Natural killer cell treated with Interleukin-12 subunit alpha and Interleukin-12 subunit beta and Interleukin-15 and Interleukin-18, amount 100 ng/mL, for 72 hours (primary cell): ENCODE measurements at regions not wholly inside any gene's neighbourhood (a gene's known extent, or its start where the extent isn't known, plus 50 kb on each side); places are given as distances from the start of the nearest gene placed in this dataset.
"Not testable (repeated sequence)": the region's sequence is repeated elsewhere in the genome, so short reads cannot be mapped to it uniquely, and the experiment has no call there.

Source experiments
- ATAC-seq, 2 donors: fragments of 150-1000 bp; cut with Tn5 transposase in 1 of 2; sonication (Bioruptor Pico), chemical (Tn5 transposase) in 1 of 2; 2 replicates each; pipeline ENCODE4 v1.10.0; 2021
- DNase-seq: peaks from one replicate; pipeline ENCODE4 v3.0.0; 2022; ENCODE audit warnings: low spot score
- H3K27ac Mint-ChIP-seq, 2 donors: 1 replicate in 1 of 2; 2 replicates in 1 of 2; pipeline ENCODE4 v1.8.0; 2022; ENCODE audit warnings: mixed read lengths in 2 of 2, mild to moderate bottlenecking in 1 of 2, moderate library complexity in 1 of 2
- H3K27me3 Mint-ChIP-seq, 2 donors: 1 replicate in 1 of 2; 2 replicates in 1 of 2; pipeline ENCODE4 v1.8.0; 2022; ENCODE audit warnings: mixed read lengths in 2 of 2
- H3K36me3 Mint-ChIP-seq: one replicate; pipeline ENCODE4 v1.8.0; 2022; ENCODE audit warnings: mixed read lengths
- H3K4me1 Mint-ChIP-seq, 2 donors: 1 replicate in 1 of 2; 2 replicates in 1 of 2; pipeline ENCODE4 v1.8.0; 2022; ENCODE audit warnings: low read depth in 2 of 2, mixed read lengths in 2 of 2, mild to moderate bottlenecking in 1 of 2
- H3K4me3 Mint-ChIP-seq: one replicate; pipeline ENCODE4 v1.8.0; 2022; ENCODE audit warnings: mixed read lengths
- H3K9me3 Mint-ChIP-seq: 2 replicates; pipeline ENCODE4 v1.8.0; 2022; ENCODE audit warnings: mixed read lengths

DNA sequence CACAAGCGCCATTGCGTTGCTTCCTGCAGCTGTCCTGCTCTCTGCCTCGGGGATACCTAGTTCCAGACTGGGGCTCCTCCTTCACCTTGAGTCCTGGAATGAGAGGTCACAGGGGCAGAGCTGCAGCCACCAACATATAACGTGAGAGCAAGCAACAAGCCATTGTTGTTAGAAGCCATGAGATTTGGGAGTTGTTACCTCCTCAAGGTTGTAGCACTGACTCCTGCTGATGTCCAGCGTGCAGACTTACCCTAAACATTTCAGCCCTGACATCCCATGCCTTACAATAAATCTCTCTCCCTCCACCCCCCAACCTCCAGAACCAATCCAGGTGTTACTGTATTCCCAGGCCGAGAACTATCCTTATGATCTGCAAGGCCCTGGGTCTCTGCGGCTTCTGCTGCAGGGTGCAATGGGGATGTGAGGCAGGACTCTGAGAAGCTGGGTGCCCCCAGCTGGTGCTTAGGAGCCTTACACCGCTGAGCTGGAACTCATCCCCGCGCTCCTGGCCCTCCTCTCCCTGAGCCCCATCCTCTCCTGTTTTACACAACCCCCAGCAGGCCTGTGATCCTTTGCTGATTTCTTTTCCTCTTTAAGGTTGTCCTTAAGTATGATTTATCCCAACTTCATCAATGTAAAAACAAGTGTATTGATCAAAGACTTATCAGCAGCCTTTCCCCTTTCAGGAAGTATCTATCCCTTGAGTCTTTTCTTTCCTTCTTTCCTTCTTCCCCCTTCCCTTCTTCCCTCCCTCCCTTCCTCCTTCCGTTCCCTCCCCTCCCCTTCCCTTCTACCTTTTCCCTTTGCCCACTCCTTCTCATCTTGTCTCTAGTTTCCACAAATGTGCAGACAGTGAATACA, 84.2 kb upstream of the ABHD2 start:
- H3K36me3 Mint-ChIP-seq = no peaks in the 10 kb centered on the region

DNA sequence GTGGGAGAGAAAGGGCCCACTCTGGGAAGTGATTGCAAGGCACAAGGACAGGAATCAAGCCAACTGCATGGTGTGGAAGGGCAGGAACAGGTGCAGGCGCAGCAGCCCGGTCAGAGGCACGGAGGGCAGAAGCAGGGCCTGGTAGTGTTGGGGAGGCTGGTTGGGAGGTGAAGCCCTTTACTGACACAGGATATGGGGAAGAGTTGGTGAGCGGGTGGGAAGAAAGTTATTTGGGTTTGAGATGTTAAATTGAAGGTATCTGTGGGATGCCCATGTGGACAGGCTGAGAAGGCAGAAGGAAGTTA, 83.6 kb upstream of the ABHD2 start:
- Mint-ChIP-seq H3K36me3 (no peaks in the 10 kb centered on the region), H3K4me1 (peaks cover 10 to 11% of the 10 kb centered on the region in 2 donors), H3K27me3 (peaks cover 9 to 17% of the 10 kb centered on the region in 2 donors), H3K9me3 (no peaks in the 10 kb centered on the region), H3K27ac (no peak overlapping the region), H3K4me3 (no peak overlapping the region)
- ATAC-seq (no peak), DNase-seq (no peak)

More for the DNA sequence above, 84.2 kb upstream of the ABHD2 start:
- Mint-ChIP-seq H3K4me1 (peaks cover 10 to 13% of the 10 kb centered on the region in 2 donors), H3K9me3 (no peaks in the 10 kb centered on the region), H3K27ac (no peak overlapping the region), H3K27me3 (peaks cover 9 to 17% of the 10 kb centered on the region in 2 donors), H3K4me3 (no peak overlapping the region)
- DNase-seq (no peak), ATAC-seq (no peak)

DNA sequence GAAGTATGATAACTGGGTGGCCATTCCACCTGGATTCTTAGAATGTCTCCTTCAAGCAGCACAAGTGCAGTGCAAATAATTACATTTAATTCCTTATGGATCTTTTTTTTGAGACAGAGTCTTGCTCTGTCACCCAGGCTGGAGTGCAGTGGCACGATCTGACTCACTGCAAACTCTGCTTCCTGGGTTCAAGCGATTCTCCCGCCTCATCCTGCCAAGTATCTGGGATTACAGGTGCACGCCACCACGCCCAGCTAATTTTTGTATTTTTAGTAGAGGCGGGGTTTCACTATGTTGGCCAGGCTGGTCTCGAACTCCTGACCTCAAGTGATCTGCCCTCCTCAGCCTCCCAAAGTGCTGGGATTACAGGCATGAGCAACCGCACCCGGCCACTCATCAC, 80.7 kb upstream of the ABHD2 start:
- ATAC-seq, H3K4me3 Mint-ChIP-seq, H3K36me3 Mint-ChIP-seq, H3K9me3 Mint-ChIP-seq, H3K4me1 Mint-ChIP-seq, DNase-seq: not testable (repeated sequence)
- Mint-ChIP-seq H3K27me3 (peaks cover 17 to 36% of the 10 kb centered on the region in 2 donors), H3K27ac (peak overlapping the region in 1 of 2 donors; percentile 30)

DNA sequence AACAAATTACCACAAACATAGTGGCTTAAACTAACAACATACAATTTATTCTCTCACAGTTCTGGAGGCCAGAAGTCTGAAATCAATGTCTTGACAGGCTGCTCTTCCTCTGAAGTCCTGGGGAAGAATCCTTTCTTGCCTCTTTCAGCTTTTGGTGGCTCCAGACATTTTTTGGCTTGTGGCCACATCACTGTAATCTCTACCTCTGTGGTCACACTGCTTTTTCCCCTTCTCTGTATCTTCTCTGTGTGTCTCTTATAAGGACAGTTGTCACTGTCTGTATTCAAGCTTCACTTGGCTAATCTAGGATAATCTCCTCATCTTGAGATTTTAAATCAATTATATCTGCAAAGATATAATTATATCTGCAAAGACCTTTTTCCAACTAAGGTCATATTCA, 80.3 kb upstream of the ABHD2 start:
- Mint-ChIP-seq H3K36me3 (no peaks in the 10 kb centered on the region), H3K4me1 (peaks cover under 1 to 1% of the 10 kb centered on the region in 2 donors), H3K9me3 (no peaks in the 10 kb centered on the region), H3K27me3 (peaks cover 18 to 40% of the 10 kb centered on the region in 2 donors), H3K4me3 (no peak overlapping the region), H3K27ac (peak overlapping the region in 1 of 2 donors; percentile 30)
- DNase-seq (no peak), ATAC-seq (no peak)

DNA sequence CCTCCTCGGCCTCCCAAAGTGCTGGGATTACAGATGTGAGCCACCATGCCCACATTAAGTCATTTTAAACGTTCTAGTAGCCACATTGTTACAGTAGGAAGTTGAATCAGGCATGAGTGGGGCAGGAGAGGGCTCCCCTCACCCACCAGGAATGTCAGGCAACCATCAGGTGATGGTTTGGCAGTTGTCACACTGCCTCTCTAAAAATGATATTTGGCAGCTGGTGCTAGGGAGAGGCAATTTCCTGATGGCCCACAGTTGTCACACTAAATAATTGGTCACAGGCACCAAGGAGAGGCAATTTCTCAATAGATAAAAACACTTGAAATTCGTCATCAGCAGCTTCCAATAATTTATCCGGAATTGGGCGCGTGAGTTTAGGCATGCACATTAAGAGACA, 79.2 kb upstream of the ABHD2 start:
- H3K36me3 Mint-ChIP-seq = no peaks in the 10 kb centered on the region
- H3K4me3 Mint-ChIP-seq = no peak overlapping the region
- H3K4me1 Mint-ChIP-seq = no peaks in the 10 kb centered on the region
- peaks cover 23 to 48% of the 10 kb centered on the region in 2 donors for H3K27me3 Mint-ChIP-seq
- H3K27ac Mint-ChIP-seq = no peak overlapping the region
- no peaks in the 10 kb centered on the region for H3K9me3 Mint-ChIP-seq
- DNase-seq (no peak), ATAC-seq (no peak)

GRCh38 chr15:89015412-89016097, 72.7 kb upstream of the ABHD2 start:
- H3K4me1 Mint-ChIP-seq = peaks cover 10 to 15% of the 10 kb centered on the region in 2 donors
- no peak for DNase-seq
- H3K27ac Mint-ChIP-seq = no peak overlapping the region
- no peaks in the 10 kb centered on the region for H3K36me3 Mint-ChIP-seq
- no peak overlapping the region for H3K4me3 Mint-ChIP-seq
- no peak for ATAC-seq
- peaks cover 36 to 45% of the 10 kb centered on the region in 2 donors for H3K27me3 Mint-ChIP-seq
- H3K9me3 Mint-ChIP-seq = no peaks in the 10 kb centered on the region

GRCh38 chr15:89016549-89017041, 71.7 kb upstream of the ABHD2 start:
- peaks cover 10 to 15% of the 10 kb centered on the region in 2 donors for H3K4me1 Mint-ChIP-seq
- DNase-seq (no peak), ATAC-seq (no peak)
- H3K27me3 Mint-ChIP-seq = peaks cover 36 to 38% of the 10 kb centered on the region in 2 donors
- no peaks in the 10 kb centered on the region for H3K9me3 Mint-ChIP-seq
- no peak overlapping the region for H3K27ac Mint-ChIP-seq
- H3K36me3 Mint-ChIP-seq = no peaks in the 10 kb centered on the region
- peak overlapping the region; percentile 36 for H3K4me3 Mint-ChIP-seq

GRCh38 chr15:89017370-89018066, 70.7 kb upstream of the ABHD2 start:
- peaks cover 10 to 15% of the 10 kb centered on the region in 2 donors for H3K4me1 Mint-ChIP-seq
- H3K9me3 Mint-ChIP-seq = no peaks in the 10 kb centered on the region
- peak; percentile 85 to 91 for ATAC-seq
- DNase-seq = peak; percentile 76
- H3K36me3 Mint-ChIP-seq = no peaks in the 10 kb centered on the region
- peak overlapping the region; percentile 79 for H3K4me3 Mint-ChIP-seq
- peak overlapping the region; percentile 24 to 45 for H3K27ac Mint-ChIP-seq
- peaks cover 32 to 34% of the 10 kb centered on the region in 2 donors for H3K27me3 Mint-ChIP-seq

GRCh38 chr15:89018207-89018606, 70.0 kb upstream of the ABHD2 start:
- Mint-ChIP-seq H3K4me3 (peak overlapping the region; percentile 79), H3K36me3 (no peaks in the 10 kb centered on the region), H3K9me3 (no peaks in the 10 kb centered on the region), H3K27me3 (peaks cover 25 to 30% of the 10 kb centered on the region in 2 donors), H3K27ac (peak overlapping the region in 1 of 2 donors; percentile 45), H3K4me1 (peaks cover 10 to 15% of the 10 kb centered on the region in 2 donors)
- ATAC-seq (no peak), DNase-seq (no peak)

GRCh38 chr15:89019436-89019835, 68.8 kb upstream of the ABHD2 start:
- Mint-ChIP-seq H3K4me3 (no peak overlapping the region), H3K36me3 (no peaks in the 10 kb centered on the region), H3K9me3 (no peaks in the 10 kb centered on the region), H3K27me3 (peaks cover 20 to 26% of the 10 kb centered on the region in 2 donors), H3K4me1 (peaks cover 10 to 15% of the 10 kb centered on the region in 2 donors), H3K27ac (peak overlapping the region in 1 of 2 donors; percentile 66)
- no peak for ATAC-seq
- DNase-seq = no peak

DNA sequence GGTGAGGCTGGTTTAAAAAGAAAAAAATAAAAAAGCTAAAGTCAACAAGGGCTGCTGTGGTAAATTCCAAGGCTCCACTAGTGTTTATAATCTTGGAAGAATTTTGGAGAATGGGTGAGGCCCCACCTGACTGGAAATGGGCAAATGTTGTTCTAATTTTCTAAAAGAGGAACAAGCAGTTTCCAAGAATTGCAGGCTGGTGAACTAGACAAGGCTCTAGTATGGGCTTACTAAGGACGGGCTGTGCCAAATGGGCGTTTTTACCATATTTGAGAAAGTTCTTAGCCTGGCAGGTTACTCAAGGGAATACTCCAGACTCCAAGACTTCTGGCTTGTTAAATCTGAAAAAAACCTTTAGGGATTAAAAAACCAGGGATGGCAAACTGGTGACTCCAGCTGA, 67.0 kb upstream of the ABHD2 start:
- Mint-ChIP-seq H3K27ac (no peak overlapping the region), H3K27me3 (peaks cover 6 to 17% of the 10 kb centered on the region in 2 donors), H3K36me3 (no peaks in the 10 kb centered on the region), H3K4me1 (peaks cover 10 to 15% of the 10 kb centered on the region in 2 donors), H3K9me3 (no peaks in the 10 kb centered on the region), H3K4me3 (no peak overlapping the region)
- ATAC-seq = no peak
- no peak for DNase-seq

DNA sequence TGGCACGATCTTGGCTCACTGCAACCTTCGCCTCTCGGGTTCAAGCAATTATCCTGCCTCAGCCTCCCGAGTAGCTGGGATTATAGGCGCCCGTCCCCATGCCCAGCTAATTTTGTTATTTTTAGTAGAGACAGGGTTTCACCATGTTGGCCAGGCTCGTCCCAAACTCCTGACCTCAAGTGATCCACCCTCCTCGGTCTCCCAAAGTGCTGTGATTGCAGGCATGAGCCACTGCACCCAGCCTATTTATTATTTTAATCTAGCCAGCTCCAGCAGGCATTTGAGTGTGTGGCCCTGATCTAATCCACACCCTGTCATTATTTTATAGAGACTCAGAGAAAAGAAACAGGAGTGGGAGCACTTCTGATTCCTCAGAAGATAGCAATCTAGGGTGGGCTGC, 66.4 kb upstream of the ABHD2 start:
- H3K27ac Mint-ChIP-seq, DNase-seq, ATAC-seq, H3K36me3 Mint-ChIP-seq, H3K4me3 Mint-ChIP-seq, H3K9me3 Mint-ChIP-seq: not testable (repeated sequence)
- Mint-ChIP-seq H3K27me3 (peaks cover under 1 to 17% of the 10 kb centered on the region in 2 donors), H3K4me1 (peaks cover 10 to 12% of the 10 kb centered on the region in 2 donors)

- DNase-seq (no peak), ATAC-seq (no peak)
- Mint-ChIP-seq H3K4me1 (no peaks in the 10 kb centered on the region), H3K27me3 (peaks cover 8 to 21% of the 10 kb centered on the region in 2 donors), H3K9me3 (no peaks in the 10 kb centered on the region), H3K27ac (no peak overlapping the region), H3K4me3 (no peak overlapping the region), H3K36me3 (no peaks in the 10 kb centered on the region)
Measured at GRCh38 chr15:89023311-89023961, 64.8 kb upstream of the ABHD2 start.
